GM23248 (cell line): ENCODE measurements at regions not wholly inside any gene's neighbourhood (a gene's known extent, or its start where the extent isn't known, plus 50 kb on each side); places are given as distances from the start of the nearest gene placed in this dataset.

Experiments
- DNase-seq: peaks from one replicate; pipeline ENCODE4 v3.0.0-alpha.2; 2015
- H2AFZ ChIP-seq: fragments of 200-600 bp; sonication (generic); 2 replicates; pipeline ENCODE4 v1.6.1; 2016; ENCODE audit warnings: antibody characterized with exemption
- H3F3A ChIP-seq: fragments of 200-600 bp; sonication (generic); 2 replicates; pipeline ENCODE4 v1.6.1; 2016; ENCODE audit warnings: mild to moderate bottlenecking, antibody characterized with exemption, mixed run types; ENCODE audit not compliant: insufficient read depth
- H3K27ac ChIP-seq: fragments of 200-600 bp; sonication (generic); 2 replicates; pipeline ENCODE4 v1.5.1; 2016; ENCODE audit warnings: mild to moderate bottlenecking
- H3K27me3 ChIP-seq: fragments of 200-600 bp; sonication (generic); replicated peaks from 2 replicates; pipeline ENCODE4 v1.6.1; 2016; ENCODE audit warnings: mild to moderate bottlenecking; ENCODE audit not compliant: insufficient read depth
- H3K36me3 ChIP-seq: fragments of 200-600 bp; sonication (generic); 2 replicates; pipeline ENCODE4 v1.6.1; 2016; ENCODE audit warnings: low read depth, mild to moderate bottlenecking
- H3K4me1 ChIP-seq: fragments of 200-600 bp; sonication (generic); 2 replicates; pipeline ENCODE4 v1.6.1; 2016; ENCODE audit warnings: mild to moderate bottlenecking; ENCODE audit not compliant: insufficient read depth
- H3K4me2 ChIP-seq: fragments of 200-600 bp; sonication (generic); one replicate; pipeline ENCODE4 v1.6.1; 2016; ENCODE audit warnings: mild to moderate bottlenecking; ENCODE audit not compliant: unreplicated experiment
- H3K4me3 ChIP-seq: fragments of 200-600 bp; sonication (generic); 2 replicates; pipeline ENCODE4 v1.5.1; 2016; ENCODE audit warnings: mild to moderate bottlenecking
- H3K79me2 ChIP-seq: fragments of 200-600 bp; sonication (generic); 2 replicates; pipeline ENCODE4 v1.6.1; 2016; ENCODE audit warnings: mild to moderate bottlenecking; ENCODE audit not compliant: insufficient read depth
- H3K9ac ChIP-seq: fragments of 200-600 bp; sonication (generic); 2 replicates; pipeline ENCODE4 v1.6.1; 2016; ENCODE audit warnings: mild to moderate bottlenecking
- H3K9me2 ChIP-seq: fragments of 200-600 bp; sonication (generic); 2 replicates; pipeline ENCODE4 v1.6.1; 2016; ENCODE audit warnings: mixed run types, mild to moderate bottlenecking, moderate library complexity; ENCODE audit not compliant: insufficient read depth
- H3K9me3 ChIP-seq: fragments of 200-600 bp; sonication (generic); one replicate; pipeline ENCODE4 v1.6.1; 2017; ENCODE audit warnings: low read depth
- H4K20me1 ChIP-seq: fragments of 200-600 bp; sonication (generic); 2 replicates; pipeline ENCODE4 v1.6.0; 2016; ENCODE audit not compliant: insufficient read depth
- EZH2 ChIP-seq: fragments of 200-600 bp; sonication (generic); IDR thresholded peaks from 2 replicates; pipeline ENCODE4 v1.6.1; 2018; ENCODE audit warnings: antibody characterized with exemption, mild to moderate bottlenecking; ENCODE audit not compliant: insufficient read depth, poor library complexity, severe bottlenecking
- EZH2phosphoT487 ChIP-seq: fragments of 200-600 bp; sonication (generic); IDR thresholded peaks from 2 replicates; pipeline ENCODE4 v1.6.1; 2018; ENCODE audit warnings: antibody characterized with exemption, moderate library complexity, mild to moderate bottlenecking, low read depth; ENCODE audit not compliant: insufficient read depth
- WGBS, 2 experiments: methylation state at CpG; one replicate each; pipeline ENCODE4 v1.1.6; 2015 to 2017; ENCODE audit warnings: low lambda C conversion rate in 2 of 2, low coverage in 1 of 2; ENCODE audit errors: missing lambda C conversion rate in 2 of 2; 5-methylcytosine and 5-hydroxymethylcytosine counted together
- in situ Hi-C: fragments of 300-500 bp; cut with MboI; formaldehyde crosslinking; loops from 2 replicates; pipeline ENCODE4 v1.15.0; 2020

DNA sequence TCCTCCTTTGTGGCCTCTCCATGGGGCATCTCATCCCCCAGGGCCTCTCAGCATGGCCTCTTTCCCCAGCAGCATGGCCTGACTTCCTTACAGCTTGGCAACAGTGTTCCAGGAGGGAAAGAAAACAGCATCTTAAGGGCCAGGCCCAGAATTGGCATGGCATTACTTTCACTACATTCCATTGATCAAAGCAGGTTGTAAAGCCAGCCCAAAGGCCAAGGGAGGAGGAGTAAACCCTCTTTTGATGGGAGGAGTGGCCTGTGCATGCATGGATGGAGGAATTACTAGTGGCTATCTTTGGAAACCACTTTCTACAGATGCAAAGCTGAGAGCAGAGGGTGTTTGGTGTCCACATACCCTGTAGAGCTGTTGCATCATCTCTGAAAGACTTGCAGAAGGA, 149.4 kb downstream of the AIPL1 start:
- Histone ChIP-seq H3K27ac (no peak overlapping the region), H3K4me2 (no peak overlapping the region), H3K4me3 (no peak overlapping the region), H3K79me2 (no peaks in the 10 kb centered on the region), H4K20me1 (no peaks in the 10 kb centered on the region), H3K27me3 (no peaks in the 10 kb centered on the region), H3K9me3 (no peaks in the 10 kb centered on the region), H3K9ac (no peak overlapping the region), H3K36me3 (no peaks in the 10 kb centered on the region), H3F3A (no peaks in the 10 kb centered on the region), H2AFZ (no peak overlapping the region), H3K4me1 (no peaks in the 10 kb centered on the region), H3K9me2 (no peaks in the 10 kb centered on the region)
- DNase-seq = no peak
- in situ Hi-C loops = no loop called here
- no peak for TF ChIP-seq EZH2phosphoT487
- no peak for TF ChIP-seq EZH2

- Histone ChIP-seq H3K27me3 (no peaks in the 10 kb centered on the region), H3K4me3 (no peak overlapping the region), H3F3A (no peaks in the 10 kb centered on the region), H4K20me1 (no peaks in the 10 kb centered on the region), H3K9me2 (no peaks in the 10 kb centered on the region), H3K9ac (no peak overlapping the region), H2AFZ (no peak overlapping the region), H3K27ac (no peak overlapping the region), H3K4me2 (no peak overlapping the region), H3K4me1 (no peaks in the 10 kb centered on the region), H3K9me3 (no peaks in the 10 kb centered on the region), H3K79me2 (no peaks in the 10 kb centered on the region), H3K36me3 (no peaks in the 10 kb centered on the region)
- no peak for TF ChIP-seq EZH2phosphoT487
- DNase-seq = no peak
- WGBS, 2 experiments = 23 to 28% methylated on average over 7 of the region's 7 CpGs
- in situ Hi-C loops = no loop called here
Observed at GRCh38 chr17:6279659-6280058, 155.3 kb downstream of the AIPL1 start.

DNA sequence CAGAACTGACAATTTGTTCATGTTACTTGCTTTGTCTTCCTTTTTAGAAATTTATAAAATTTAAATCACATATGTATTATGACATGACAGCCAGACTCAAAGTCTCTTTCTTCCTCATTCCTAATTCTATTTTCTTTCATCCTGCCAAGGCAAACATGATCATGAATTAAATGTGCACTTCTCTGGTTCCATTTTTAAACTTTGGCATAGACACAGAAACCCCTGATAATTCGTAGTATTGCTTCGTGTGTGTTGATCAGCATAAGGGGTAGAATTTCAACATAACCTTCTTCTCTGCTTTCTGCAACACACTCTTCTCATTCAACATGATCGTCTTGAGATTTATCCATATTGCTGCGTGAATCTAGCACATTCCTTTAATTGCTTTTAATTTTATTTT, 156.5 kb downstream of the AIPL1 start:
- Histone ChIP-seq H3K4me3 (no peak overlapping the region), H3K4me1 (no peaks in the 10 kb centered on the region), H4K20me1 (no peaks in the 10 kb centered on the region), H3K36me3 (no peaks in the 10 kb centered on the region), H3K79me2 (no peaks in the 10 kb centered on the region), H3F3A (no peaks in the 10 kb centered on the region), H3K27me3 (no peaks in the 10 kb centered on the region), H3K27ac (no peak overlapping the region), H2AFZ (no peak overlapping the region), H3K9me2 (no peaks in the 10 kb centered on the region), H3K4me2 (no peak overlapping the region), H3K9ac (no peak overlapping the region), H3K9me3 (no peaks in the 10 kb centered on the region)
- in situ Hi-C loops = no loop called here
- DNase-seq = no peak
- WGBS, 2 experiments = 14 to 35% methylated on average over 4 of the region's 4 CpGs
- TF ChIP-seq EZH2phosphoT487 = no peak
- TF ChIP-seq EZH2 = no peak

GRCh38 chr17:6276711-6277110, 158.2 kb downstream of the AIPL1 start:
- Histone ChIP-seq H3K27ac (no peak overlapping the region), H3K4me1 (no peaks in the 10 kb centered on the region), H3K27me3 (no peaks in the 10 kb centered on the region), H2AFZ (no peak overlapping the region), H4K20me1 (no peaks in the 10 kb centered on the region), H3K9me3 (no peaks in the 10 kb centered on the region), H3K4me2 (no peak overlapping the region), H3K4me3 (no peak overlapping the region), H3F3A (no peaks in the 10 kb centered on the region), H3K9ac (no peak overlapping the region), H3K36me3 (no peaks in the 10 kb centered on the region), H3K9me2 (no peaks in the 10 kb centered on the region), H3K79me2 (no peaks in the 10 kb centered on the region)
- in situ Hi-C loops = no loop called here
- no peak for DNase-seq
- WGBS, 2 experiments = 18 to 21% methylated on average over 5 of the region's 5 CpGs
- TF ChIP-seq EZH2phosphoT487 (no peak), EZH2 (no peak)

DNA sequence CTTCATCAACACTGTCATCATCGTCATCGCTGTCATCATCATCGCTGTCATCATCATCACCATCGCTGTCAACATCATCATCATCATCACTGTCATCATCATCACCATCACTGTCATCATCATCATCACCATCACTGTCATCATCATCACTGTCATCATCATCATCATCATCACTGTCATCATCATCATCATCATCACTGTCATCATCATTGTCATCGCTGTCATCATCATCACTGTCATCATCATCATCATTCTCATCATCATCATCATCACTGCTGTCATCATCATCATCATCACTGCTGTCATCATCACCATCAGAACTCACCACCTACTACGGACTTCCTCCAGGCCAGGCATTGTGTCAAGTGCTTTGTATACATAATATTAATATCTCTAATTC, 160.6 kb downstream of the AIPL1 start:
- in situ Hi-C loops = no loop called here
- no peaks in the 10 kb centered on the region for H3K9me3 ChIP-seq
- no peak for TF ChIP-seq EZH2
- no peak for TF ChIP-seq EZH2phosphoT487
- H4K20me1 ChIP-seq = no peaks in the 10 kb centered on the region
- H3K27ac ChIP-seq = no peak overlapping the region
- H3K36me3 ChIP-seq = no peaks in the 10 kb centered on the region
- no peak overlapping the region for H3K4me3 ChIP-seq
- no peak overlapping the region for H3K4me2 ChIP-seq
- H3K4me1 ChIP-seq = no peaks in the 10 kb centered on the region
- WGBS, 2 experiments = 67 to 78% methylated on average over 6 of the region's 6 CpGs
- H2AFZ ChIP-seq = no peak overlapping the region
- no peak overlapping the region for H3K9ac ChIP-seq
- H3K79me2 ChIP-seq = no peaks in the 10 kb centered on the region
- DNase-seq = no peak
- H3K9me2 ChIP-seq = no peaks in the 10 kb centered on the region
- H3F3A ChIP-seq = no peaks in the 10 kb centered on the region
- H3K27me3 ChIP-seq = no peaks in the 10 kb centered on the region
